ENCODE measurements at regions not wholly inside any gene's neighbourhood (a gene's known extent, or its start where the extent isn't known, plus 50 kb on each side); places are given as distances from the start of the nearest gene placed in this dataset.

DNA sequence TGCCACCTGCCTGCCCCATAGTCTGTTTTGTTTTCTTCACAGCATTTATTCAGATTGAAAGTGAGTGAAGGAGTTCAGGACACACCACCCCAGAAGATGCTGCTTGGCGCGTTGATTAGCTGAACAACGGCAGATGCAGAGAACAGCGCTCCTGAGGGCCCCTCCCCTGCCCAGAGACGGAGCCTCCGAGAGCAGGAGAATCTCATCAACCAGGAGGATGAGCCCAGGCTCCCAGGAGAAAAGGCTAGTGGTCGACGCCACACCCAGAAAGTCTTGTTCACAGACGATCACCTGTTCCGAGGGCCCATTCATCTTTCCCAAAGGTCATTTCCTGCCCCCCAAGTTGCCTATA is 180.4 kb upstream of the PPP1R26 start:
- TF ChIP-seq, protein P1, sequence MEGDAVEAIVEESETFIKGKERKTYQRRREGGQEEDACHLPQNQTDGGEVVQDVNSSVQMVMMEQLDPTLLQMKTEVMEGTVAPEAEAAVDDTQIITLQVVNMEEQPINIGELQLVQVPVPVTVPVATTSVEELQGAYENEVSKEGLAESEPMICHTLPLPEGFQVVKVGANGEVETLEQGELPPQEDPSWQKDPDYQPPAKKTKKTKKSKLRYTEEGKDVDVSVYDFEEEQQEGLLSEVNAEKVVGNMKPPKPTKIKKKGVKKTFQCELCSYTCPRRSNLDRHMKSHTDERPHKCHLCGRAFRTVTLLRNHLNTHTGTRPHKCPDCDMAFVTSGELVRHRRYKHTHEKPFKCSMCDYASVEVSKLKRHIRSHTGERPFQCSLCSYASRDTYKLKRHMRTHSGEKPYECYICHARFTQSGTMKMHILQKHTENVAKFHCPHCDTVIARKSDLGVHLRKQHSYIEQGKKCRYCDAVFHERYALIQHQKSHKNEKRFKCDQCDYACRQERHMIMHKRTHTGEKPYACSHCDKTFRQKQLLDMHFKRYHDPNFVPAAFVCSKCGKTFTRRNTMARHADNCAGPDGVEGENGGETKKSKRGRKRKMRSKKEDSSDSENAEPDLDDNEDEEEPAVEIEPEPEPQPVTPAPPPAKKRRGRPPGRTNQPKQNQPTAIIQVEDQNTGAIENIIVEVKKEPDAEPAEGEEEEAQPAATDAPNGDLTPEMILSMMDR (IDR thresholded peaks at IDR 0.05) = no peak
- no peak overlapping the region for H3K4me3 Mint-ChIP-seq (ENCODE audit: unreplicated experiment)
- H3K9me3 Mint-ChIP-seq (ENCODE audit: low read depth) = no peaks in the 10 kb centered on the region
- H3K27ac Mint-ChIP-seq (ENCODE audit: unreplicated experiment) = no peak overlapping the region
- no peak for DNase-seq (ENCODE audit: low spot score)
- H3K27me3 Mint-ChIP-seq (ENCODE audit: low read depth) = peaks cover 63% of the 10 kb centered on the region
- H3K4me1 Mint-ChIP-seq (ENCODE audit: low read depth) = no peaks in the 10 kb centered on the region
- H3K36me3 Mint-ChIP-seq (ENCODE audit: low read depth) = no peaks in the 10 kb centered on the region

DNA sequence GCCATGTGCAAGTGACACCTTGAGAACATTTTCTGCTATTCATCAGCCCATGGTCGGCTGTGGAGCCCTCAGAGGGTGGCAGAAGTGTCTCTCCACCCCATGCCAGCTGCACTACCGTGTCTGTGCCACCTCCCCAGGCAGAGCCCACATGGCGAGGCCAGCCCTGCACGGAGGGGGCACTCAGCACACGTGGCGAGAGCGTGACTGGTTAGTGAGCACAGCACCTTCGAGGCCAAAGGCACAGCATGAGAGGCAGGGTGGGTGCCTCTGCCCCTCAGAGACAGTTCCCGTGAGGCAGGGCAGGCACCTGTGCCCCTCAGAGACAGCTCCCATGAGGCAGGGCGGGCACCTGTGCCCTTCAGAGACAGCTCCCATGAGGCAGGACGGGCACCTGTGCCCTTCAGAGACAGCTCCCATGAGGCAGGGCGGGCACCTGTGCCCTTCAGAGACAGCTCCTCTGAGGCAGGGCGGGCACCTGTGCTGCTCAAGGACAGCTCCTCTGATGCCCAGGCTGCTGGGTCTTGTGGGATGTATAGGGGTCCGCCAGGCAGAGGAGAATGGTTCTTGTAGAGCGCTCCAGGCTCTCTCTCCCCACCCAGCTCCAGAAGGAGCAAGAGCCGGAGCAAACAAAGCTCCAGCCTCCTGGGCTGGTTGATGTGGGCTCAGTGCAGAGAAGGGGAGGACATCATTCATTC is 179.8 kb upstream of the PPP1R26 start:
- Mint-ChIP-seq H3K27ac (ENCODE audit: unreplicated experiment) (no peak overlapping the region), H3K27me3 (ENCODE audit: low read depth) (peaks cover 63% of the 10 kb centered on the region), H3K36me3 (ENCODE audit: low read depth) (no peaks in the 10 kb centered on the region), H3K4me1 (ENCODE audit: low read depth) (no peaks in the 10 kb centered on the region), H3K4me3 (ENCODE audit: unreplicated experiment) (no peak overlapping the region), H3K9me3 (ENCODE audit: low read depth) (no peaks in the 10 kb centered on the region)
- no peak for DNase-seq (ENCODE audit: low spot score)
- TF ChIP-seq, protein P1 (IDR thresholded peaks at IDR 0.05) = no peak

DNA sequence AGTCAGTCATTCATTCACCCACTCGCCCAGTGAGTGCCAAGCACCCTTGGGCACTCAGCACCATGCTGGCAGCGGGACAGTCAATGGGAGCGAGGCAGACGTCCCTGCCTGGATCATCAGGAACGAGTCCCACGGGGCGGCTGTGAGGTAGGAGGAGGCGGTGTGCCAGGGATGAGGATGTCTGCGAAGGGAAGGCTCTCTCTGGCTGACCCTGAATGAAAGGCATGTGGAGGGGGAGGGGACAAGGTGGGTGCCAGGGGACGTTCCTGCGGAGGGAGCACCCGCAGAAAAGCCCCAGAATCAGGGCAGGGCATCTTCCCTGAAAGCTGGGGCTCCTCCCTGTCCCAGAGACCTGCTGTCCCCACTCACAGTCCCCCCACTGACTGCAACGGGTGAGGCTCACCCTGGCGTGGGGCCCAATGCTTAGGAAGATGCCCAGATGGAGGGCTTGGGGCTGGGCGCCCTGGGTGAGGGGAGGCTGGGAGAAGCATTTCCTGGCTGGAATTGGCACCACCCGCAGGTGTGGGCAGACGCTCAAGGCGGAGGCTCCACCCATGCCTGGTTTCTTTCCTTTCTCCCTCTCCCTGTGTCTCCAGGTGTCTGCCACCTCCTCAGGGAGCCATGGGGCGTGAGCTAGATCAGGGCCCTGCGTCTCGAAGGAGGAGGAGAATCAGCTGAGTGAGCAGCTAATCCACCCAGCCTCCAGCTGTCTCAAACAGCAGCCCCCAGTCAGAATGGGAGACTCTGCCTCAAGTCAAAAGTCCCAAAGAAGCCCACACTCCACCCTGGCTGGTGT is 179.0 kb upstream of the PPP1R26 start:
- Mint-ChIP-seq H3K27me3 (ENCODE audit: low read depth) (peaks cover 60% of the 10 kb centered on the region), H3K9me3 (ENCODE audit: low read depth) (no peaks in the 10 kb centered on the region), H3K36me3 (ENCODE audit: low read depth) (no peaks in the 10 kb centered on the region), H3K4me1 (ENCODE audit: low read depth) (no peaks in the 10 kb centered on the region), H3K4me3 (ENCODE audit: unreplicated experiment) (no peak overlapping the region), H3K27ac (ENCODE audit: unreplicated experiment) (no peak overlapping the region)
- DNase-seq (ENCODE audit: low spot score) = no peak
- TF ChIP-seq, protein P1 (IDR thresholded peaks at IDR 0.05) = no peak

DNA sequence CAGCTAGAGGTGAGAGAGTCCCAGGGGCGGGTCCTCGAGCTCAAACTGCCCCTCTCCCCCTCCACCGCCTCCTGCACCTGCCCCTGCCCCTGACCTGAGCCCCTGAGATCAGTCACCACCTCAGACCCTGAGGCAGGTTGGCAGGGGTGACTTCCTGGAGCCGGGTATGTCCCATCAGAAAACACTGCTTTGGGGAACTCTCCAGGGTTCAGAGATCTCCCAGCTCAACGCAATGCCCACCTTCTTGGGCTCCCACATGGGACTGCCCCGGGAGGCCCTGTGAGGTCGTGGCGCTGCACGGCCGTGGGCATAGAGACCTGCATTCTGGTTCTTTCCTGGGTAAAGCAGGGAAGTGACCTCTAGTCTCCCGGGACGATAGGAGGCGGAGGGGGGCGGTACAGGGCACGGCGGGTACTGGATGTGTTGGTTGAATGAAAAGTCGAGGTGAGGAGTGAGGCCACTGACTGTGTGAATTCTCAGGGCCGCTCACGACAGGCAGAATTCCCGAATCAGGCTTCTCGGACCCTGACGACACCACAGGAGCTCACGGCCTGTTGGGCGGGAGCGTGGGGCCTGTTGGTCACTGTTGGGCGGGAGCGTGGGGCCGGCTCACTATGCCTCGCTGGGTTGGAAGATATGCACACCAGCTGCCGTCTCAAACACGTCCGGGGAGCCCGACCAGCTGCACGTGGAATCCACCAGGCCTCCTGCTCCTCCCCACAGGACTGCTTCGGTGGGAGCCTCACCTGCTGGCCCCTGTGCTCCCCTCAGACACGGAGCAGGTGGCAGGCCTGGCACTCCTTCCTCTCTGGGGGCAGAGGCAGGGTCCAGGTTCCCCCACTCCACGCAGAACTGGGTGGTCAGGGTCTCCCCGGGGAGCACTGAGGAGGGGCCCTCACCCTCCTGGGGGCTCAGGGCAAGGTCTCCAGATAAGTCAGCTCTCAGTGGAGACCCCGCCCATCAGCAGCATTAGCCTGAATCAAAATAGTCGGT is 178.0 kb upstream of the PPP1R26 start:
- peaks cover 54% of the 10 kb centered on the region for H3K27me3 Mint-ChIP-seq (ENCODE audit: low read depth)
- no peak overlapping the region for H3K4me3 Mint-ChIP-seq (ENCODE audit: unreplicated experiment)
- H3K9me3 Mint-ChIP-seq (ENCODE audit: low read depth) = no peaks in the 10 kb centered on the region
- H3K36me3 Mint-ChIP-seq (ENCODE audit: low read depth) = no peaks in the 10 kb centered on the region
- TF ChIP-seq, protein P1 (IDR thresholded peaks at IDR 0.05) = no peak
- no peak for DNase-seq (ENCODE audit: low spot score)
- H3K4me1 Mint-ChIP-seq (ENCODE audit: low read depth) = no peaks in the 10 kb centered on the region
- H3K27ac Mint-ChIP-seq (ENCODE audit: unreplicated experiment) = no peak overlapping the region
